GM12874 (cell line): ENCODE measurements at regions not wholly inside any gene's neighbourhood (a gene's known extent, or its start where the extent isn't known, plus 50 kb on each side); places are given as distances from the start of the nearest gene placed in this dataset.

Experiments used
- TF ChIP-seq, protein P1 (sequence below): IDR thresholded peaks from 2 replicates; pipeline ENCODE4 v1.5.1; 2011; ENCODE audit warnings: low read depth, mild to moderate bottlenecking, control low read depth, low read length, moderate library complexity; ENCODE audit not compliant: insufficient read depth

- TF ChIP-seq, protein P1, sequence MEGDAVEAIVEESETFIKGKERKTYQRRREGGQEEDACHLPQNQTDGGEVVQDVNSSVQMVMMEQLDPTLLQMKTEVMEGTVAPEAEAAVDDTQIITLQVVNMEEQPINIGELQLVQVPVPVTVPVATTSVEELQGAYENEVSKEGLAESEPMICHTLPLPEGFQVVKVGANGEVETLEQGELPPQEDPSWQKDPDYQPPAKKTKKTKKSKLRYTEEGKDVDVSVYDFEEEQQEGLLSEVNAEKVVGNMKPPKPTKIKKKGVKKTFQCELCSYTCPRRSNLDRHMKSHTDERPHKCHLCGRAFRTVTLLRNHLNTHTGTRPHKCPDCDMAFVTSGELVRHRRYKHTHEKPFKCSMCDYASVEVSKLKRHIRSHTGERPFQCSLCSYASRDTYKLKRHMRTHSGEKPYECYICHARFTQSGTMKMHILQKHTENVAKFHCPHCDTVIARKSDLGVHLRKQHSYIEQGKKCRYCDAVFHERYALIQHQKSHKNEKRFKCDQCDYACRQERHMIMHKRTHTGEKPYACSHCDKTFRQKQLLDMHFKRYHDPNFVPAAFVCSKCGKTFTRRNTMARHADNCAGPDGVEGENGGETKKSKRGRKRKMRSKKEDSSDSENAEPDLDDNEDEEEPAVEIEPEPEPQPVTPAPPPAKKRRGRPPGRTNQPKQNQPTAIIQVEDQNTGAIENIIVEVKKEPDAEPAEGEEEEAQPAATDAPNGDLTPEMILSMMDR = no peak
Measured at GRCh38 chr6:163804991-163805390, 390.5 kb downstream of the QKI start.

DNA sequence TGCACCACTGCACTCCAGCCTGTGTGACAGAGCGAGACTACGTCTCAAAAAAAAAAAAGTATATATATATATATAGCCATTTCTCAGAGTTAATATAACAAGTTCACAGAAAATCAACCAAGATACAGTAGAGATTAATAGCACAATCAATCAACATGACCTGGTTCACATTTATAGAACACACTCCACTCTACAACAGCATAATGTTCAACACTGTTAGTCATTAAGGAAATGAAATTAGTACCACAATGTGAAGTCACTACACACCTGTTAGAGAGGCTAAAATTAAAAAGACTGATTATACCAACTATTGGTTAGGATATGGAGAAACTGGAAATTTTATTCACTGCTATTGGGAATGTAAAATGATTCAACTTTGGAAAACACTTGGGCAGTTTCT lies 387.7 kb downstream of the QKI start:
- TF ChIP-seq, protein P1 = no peak

GRCh38 chr6:163797296-163797845 lies 382.9 kb downstream of the QKI start:
- TF ChIP-seq, protein P1 = no peak

GRCh38 chr6:163793011-163793983 lies 378.8 kb downstream of the QKI start:
- TF ChIP-seq, protein P1 = no peak

DNA sequence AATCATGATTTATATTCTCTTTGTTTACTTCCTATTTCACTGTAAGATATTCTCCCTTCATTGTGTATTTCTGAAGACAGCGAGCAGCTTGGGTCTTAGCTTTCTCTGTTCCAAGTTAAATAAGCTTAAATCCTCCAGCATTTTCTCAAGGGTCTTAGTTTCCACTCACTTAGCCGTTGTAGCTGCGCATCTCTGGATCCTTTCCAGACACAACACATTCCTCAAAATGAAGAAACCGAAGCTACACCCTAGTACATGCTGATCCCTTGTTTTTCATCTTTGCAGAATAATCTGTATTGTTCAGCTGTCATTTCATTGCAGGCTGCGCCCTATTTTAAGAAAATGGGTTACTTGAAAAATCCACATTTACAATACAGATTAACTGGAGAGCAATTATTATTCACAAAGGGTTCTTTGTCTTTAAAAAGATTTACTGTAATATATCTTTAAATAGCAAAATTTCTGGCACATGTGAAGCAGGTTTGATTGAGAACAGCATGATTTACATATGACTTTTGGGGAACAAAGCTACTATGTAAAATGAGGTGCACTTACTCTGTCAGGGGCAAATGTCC lies 375.8 kb downstream of the QKI start:
- TF ChIP-seq, protein P1 = no peak

DNA sequence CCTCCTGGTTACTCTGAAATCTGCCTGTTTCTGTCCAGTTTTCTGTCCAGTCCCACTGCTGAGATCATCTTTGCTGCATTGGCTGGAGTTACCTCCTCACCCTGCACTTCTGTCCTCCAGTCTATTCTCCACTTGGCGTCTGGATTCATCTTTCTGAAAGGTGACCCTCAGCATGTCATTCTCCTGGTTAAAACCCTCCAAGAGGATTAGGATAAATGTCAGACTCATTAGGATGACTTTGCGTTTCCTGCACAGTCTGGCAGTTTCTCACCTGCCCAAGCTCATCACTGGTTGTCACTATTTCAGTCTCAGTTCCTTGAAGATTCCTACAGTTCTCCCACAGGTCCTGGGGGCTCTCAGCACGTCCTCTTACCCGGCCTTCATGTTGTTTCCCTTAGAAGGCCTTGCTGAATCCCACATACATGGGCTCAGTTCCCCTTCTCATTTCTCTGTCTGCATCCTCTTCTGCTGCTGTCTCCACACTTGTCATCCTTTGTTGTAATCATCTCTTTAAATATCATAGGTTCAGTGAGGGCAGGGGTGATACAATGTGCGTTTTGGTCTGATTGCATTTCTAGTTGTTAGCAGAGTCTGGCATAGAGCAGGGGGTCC lies 374.8 kb downstream of the QKI start:
- TF ChIP-seq, protein P1 = no peak
